Non-pigmented ciliary epithelial cell (primary cell): ENCODE measurements at regions not wholly inside any gene's neighbourhood (a gene's known extent, or its start where the extent isn't known, plus 50 kb on each side); places are given as distances from the start of the nearest gene placed in this dataset.
A peak's percentile ranks its signal among the peaks of the same experiment; 100 is the strongest.

ENCODE experiments used
- DNase-seq: peaks from one replicate; pipeline ENCODE4 v3.0.0-alpha.2; 2010; ENCODE audit warnings: low read depth

- DNase-seq = no peak
Measured at GRCh38 chr5:57785946-57786345, 303.3 kb upstream of the ACTBL2 start.

GRCh38 chr5:57784121-57784520 lies 301.5 kb upstream of the ACTBL2 start:
- DNase-seq = no peak

GRCh38 chr5:57783693-57784092 lies 301.1 kb upstream of the ACTBL2 start:
- no peak for DNase-seq

- no peak for DNase-seq
Measured at GRCh38 chr5:57780961-57781325, 298.3 kb upstream of the ACTBL2 start.

- DNase-seq = no peak
Measured at GRCh38 chr5:57780306-57780960, 297.8 kb upstream of the ACTBL2 start.

- DNase-seq = peak; percentile 60
Measured at GRCh38 chr5:57779383-57780223, 297.0 kb upstream of the ACTBL2 start.

- no peak for DNase-seq
Measured at GRCh38 chr5:57778501-57779091, 296.0 kb upstream of the ACTBL2 start.

GRCh38 chr5:57777174-57777581 lies 294.6 kb upstream of the ACTBL2 start:
- no peak for DNase-seq

- no peak for DNase-seq
Measured at GRCh38 chr5:57776035-57776434, 293.4 kb upstream of the ACTBL2 start.

- no peak for DNase-seq
Measured at GRCh38 chr5:57774439-57774838, 291.8 kb upstream of the ACTBL2 start.

- DNase-seq = no peak
Measured at GRCh38 chr5:57772512-57772911, 289.9 kb upstream of the ACTBL2 start.

- DNase-seq = no peak
Measured at GRCh38 chr5:57770039-57770438, 287.4 kb upstream of the ACTBL2 start.

GRCh38 chr5:57768745-57769144 lies 286.1 kb upstream of the ACTBL2 start:
- no peak for DNase-seq

- DNase-seq = no peak
Measured at GRCh38 chr5:57764479-57765089, 282.0 kb upstream of the ACTBL2 start.

- no peak for DNase-seq
Measured at GRCh38 chr5:57761513-57761912, 278.9 kb upstream of the ACTBL2 start.

GRCh38 chr5:57754616-57755015 lies 272.0 kb upstream of the ACTBL2 start:
- no peak for DNase-seq

- no peak for DNase-seq
Measured at GRCh38 chr5:57753446-57753845, 270.8 kb upstream of the ACTBL2 start.

GRCh38 chr5:57751710-57752109 lies 269.1 kb upstream of the ACTBL2 start:
- no peak for DNase-seq

GRCh38 chr5:57750891-57751290 lies 268.3 kb upstream of the ACTBL2 start:
- no peak for DNase-seq

- no peak for DNase-seq
Measured at GRCh38 chr5:57750282-57750681, 267.7 kb upstream of the ACTBL2 start.

- DNase-seq = no peak
Measured at GRCh38 chr5:57749396-57749795, 266.8 kb upstream of the ACTBL2 start.

GRCh38 chr5:57745700-57746651 lies 263.4 kb upstream of the ACTBL2 start:
- no peak for DNase-seq
